ENCODE measurements at regions not wholly inside any gene's neighbourhood (a gene's known extent, or its start where the extent isn't known, plus 50 kb on each side); places are given as distances from the start of the nearest gene placed in this dataset.

GRCh38 chr9:105912863-105913516 lies 218.6 kb downstream of the TMEM38B start:
- TF ChIP-seq MAX (IDR thresholded peaks at IDR 0.05) (no peak), CTCF (IDR thresholded peaks at IDR 0.05; ENCODE audit: low read depth, low read length, missing input control) (no peak), REST (IDR thresholded peaks at IDR 0.05) (no peak), JUND (IDR thresholded peaks at IDR 0.05) (no peak), YY1 (IDR thresholded peaks at IDR 0.05) (no peak), FOXA1 (IDR thresholded peaks at IDR 0.05) (no peak), EGR1 (IDR thresholded peaks at IDR 0.05; ENCODE audit: low read depth in 2 of 2) (no peak), ZBTB33 (IDR thresholded peaks at IDR 0.05) (no peak)

Measured in liver (tissue), 3 donors.